GM12892 (cell line): ENCODE measurements at regions not wholly inside any gene's neighbourhood (a gene's known extent, or its start where the extent isn't known, plus 50 kb on each side); places are given as distances from the start of the nearest gene placed in this dataset.

ENCODE experiments used
- POLR2A ChIP-seq: IDR thresholded peaks from 2 replicates; pipeline ENCODE4 v1.6.1; 2011; ENCODE audit warnings: low read depth, low read length, control low read depth
- POLR2AphosphoS5 ChIP-seq: IDR thresholded peaks from 2 replicates; pipeline ENCODE4 v1.6.1; 2011; ENCODE audit warnings: low read depth, low read length, control low read depth

DNA sequence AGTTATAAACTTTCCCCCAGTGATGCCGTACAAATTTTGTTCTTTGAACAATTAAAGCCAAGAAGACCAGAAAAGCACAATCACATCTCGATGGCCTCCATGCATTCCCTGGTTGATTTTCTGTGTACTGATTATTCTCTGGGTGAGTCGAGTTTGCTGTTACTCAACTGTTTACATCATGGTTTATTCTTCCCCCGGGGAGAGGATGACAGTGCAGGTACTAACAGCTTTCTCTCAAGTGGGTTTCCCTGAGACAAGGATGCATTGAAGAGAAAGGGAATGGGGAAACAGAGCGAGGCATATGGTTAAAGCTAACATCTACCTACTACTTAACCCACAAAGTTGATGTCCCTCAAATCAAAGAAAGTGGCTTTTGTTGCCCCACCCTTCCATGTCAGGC, 410.8 kb upstream of the FANCL start:
- no peak for TF ChIP-seq POLR2AphosphoS5
- no peak for TF ChIP-seq POLR2A
